ENCODE measurements at regions not wholly inside any gene's neighbourhood (a gene's known extent, or its start where the extent isn't known, plus 50 kb on each side); places are given as distances from the start of the nearest gene placed in this dataset.
"Not testable (repeated sequence)": the region's sequence is repeated elsewhere in the genome, so short reads cannot be mapped to it uniquely, and the experiment has no call there.

GRCh38 chr1:222975472-222976122 lies 160.8 kb downstream of the DISP1 start:
- TF ChIP-seq, protein P1, sequence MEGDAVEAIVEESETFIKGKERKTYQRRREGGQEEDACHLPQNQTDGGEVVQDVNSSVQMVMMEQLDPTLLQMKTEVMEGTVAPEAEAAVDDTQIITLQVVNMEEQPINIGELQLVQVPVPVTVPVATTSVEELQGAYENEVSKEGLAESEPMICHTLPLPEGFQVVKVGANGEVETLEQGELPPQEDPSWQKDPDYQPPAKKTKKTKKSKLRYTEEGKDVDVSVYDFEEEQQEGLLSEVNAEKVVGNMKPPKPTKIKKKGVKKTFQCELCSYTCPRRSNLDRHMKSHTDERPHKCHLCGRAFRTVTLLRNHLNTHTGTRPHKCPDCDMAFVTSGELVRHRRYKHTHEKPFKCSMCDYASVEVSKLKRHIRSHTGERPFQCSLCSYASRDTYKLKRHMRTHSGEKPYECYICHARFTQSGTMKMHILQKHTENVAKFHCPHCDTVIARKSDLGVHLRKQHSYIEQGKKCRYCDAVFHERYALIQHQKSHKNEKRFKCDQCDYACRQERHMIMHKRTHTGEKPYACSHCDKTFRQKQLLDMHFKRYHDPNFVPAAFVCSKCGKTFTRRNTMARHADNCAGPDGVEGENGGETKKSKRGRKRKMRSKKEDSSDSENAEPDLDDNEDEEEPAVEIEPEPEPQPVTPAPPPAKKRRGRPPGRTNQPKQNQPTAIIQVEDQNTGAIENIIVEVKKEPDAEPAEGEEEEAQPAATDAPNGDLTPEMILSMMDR (IDR thresholded peaks at IDR 0.05) = no peak
- DNase-seq (ENCODE audit: low spot score) = no peak
- peak; percentile 93 for ATAC-seq (ENCODE audit: low FRiP score)

DNA sequence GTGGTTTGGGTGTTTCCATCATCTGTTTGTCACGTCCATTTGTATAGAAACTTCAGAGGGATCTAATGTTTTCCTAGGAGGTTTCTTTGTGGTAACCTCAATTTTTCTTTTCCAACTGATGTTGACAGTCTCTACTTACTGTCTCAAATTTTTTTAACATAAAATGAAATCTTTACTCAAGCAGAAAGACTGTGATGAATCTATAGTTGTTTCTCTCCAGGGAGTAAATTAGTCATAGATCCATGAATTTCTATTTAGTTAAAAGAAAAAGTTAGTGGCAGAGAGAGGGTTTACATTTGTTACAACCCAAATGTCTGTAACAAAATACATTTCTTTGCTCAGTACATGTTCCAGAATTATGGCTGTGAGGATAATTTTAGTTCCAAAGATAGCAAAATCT lies 161.6 kb downstream of the DISP1 start:
- DNase-seq (ENCODE audit: low spot score) = no peak
- TF ChIP-seq, protein P1 (IDR thresholded peaks at IDR 0.05) = no peak
- peak; percentile 16 for ATAC-seq (ENCODE audit: low FRiP score)

DNA sequence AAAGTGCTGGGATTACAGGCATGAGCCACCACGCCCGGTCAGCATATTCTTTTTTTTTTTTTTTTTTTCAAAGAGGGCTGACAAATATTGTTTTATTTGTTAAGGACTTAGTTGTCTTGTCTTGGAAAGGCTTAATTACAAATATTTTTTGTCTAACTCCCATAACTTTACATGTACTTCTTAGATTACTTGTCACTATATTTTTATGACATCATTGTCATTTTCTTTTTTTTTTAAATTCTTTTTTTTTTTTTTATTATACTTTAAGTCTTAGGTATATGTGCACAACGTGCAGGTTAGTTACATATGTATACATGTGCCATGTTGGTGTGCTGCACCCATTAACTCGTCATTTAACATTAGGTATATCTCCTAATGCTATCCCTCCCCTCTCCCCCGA lies 162.5 kb downstream of the DISP1 start:
- ATAC-seq (ENCODE audit: low FRiP score); DNase-seq (ENCODE audit: low spot score): not testable (repeated sequence)

GRCh38 chr1:222979561-222979960 lies 163.5 kb downstream of the TLR5 start:
- TF ChIP-seq, protein P1 (IDR thresholded peaks at IDR 0.05) = no peak
- no peak for ATAC-seq (ENCODE audit: low FRiP score)
- no peak for DNase-seq (ENCODE audit: low spot score)

DNA sequence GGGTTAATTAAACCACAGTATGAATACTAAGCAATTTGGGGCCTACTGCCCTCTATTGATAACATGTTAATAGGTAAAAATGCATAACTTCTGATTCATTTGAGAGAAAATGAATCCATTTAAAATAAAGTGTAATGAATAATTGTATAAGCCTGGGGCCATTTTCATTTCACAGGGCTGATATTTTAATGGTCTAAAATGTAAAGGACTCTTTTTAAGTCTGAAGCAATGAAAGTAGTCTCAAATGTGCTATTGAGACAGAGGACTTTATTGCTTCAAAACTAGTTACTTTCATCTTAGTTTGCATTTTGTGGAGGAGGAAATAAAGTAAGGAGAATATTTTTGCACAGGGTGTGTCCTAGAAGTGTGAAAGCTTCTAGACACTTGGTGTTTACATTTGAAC lies 155.4 kb downstream of the TLR5 start:
- no peak for ATAC-seq (ENCODE audit: low FRiP score)
- DNase-seq (ENCODE audit: low spot score) = no peak
- TF ChIP-seq, protein P1 (IDR thresholded peaks at IDR 0.05) = no peak

DNA sequence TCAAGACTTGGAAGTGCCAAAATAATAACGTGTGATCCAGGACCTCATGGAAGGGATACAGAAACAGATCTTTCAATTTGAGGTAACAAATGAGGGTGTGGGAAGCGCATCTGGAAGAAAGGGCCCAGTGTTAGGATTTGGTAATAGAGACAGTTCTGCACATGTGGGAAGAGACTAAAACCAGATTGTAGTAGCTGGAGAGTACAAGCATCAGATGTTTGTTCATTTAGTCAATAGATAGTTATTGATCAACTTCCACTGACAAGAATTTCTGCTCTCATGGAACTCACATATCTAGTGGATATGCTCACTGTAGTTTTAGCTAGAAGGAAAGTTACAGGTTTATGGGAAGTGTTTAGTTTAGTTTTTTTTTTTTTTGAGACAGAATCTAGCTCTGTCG lies 153.6 kb downstream of the TLR5 start:
- DNase-seq (ENCODE audit: low spot score) (no peak), ATAC-seq (ENCODE audit: low FRiP score) (no peak)
- TF ChIP-seq, protein P1 (IDR thresholded peaks at IDR 0.05) = no peak

GRCh38 chr1:222991177-222991576 lies 151.9 kb downstream of the TLR5 start:
- TF ChIP-seq, protein P1 (IDR thresholded peaks at IDR 0.05) = no peak
- ATAC-seq (ENCODE audit: low FRiP score) = no peak
- no peak for DNase-seq (ENCODE audit: low spot score)
